ENCODE measurements at regions not wholly inside any gene's neighbourhood (a gene's known extent, or its start where the extent isn't known, plus 50 kb on each side); places are given as distances from the start of the nearest gene placed in this dataset.

GRCh38 chr13:62524061-62524460 is 1108.4 kb upstream of the PCDH20 start:
- TF ChIP-seq EZH2 (IDR thresholded peaks at IDR 0.05) (no peak), POLR2AphosphoS5 (IDR thresholded peaks at IDR 0.05; ENCODE audit: borderline replicate concordance, low read depth, low read length) (no peak), FOXP2 (optimal IDR thresholded peaks at IDR 0.05; ENCODE audit: control extremely low read depth, extremely low read length, insufficient read depth) (no peak)
